ENCODE measurements at regions not wholly inside any gene's neighbourhood (a gene's known extent, or its start where the extent isn't known, plus 50 kb on each side); places are given as distances from the start of the nearest gene placed in this dataset.
"Not testable (repeated sequence)": the region's sequence is repeated elsewhere in the genome, so short reads cannot be mapped to it uniquely, and the experiment has no call there.

DNA sequence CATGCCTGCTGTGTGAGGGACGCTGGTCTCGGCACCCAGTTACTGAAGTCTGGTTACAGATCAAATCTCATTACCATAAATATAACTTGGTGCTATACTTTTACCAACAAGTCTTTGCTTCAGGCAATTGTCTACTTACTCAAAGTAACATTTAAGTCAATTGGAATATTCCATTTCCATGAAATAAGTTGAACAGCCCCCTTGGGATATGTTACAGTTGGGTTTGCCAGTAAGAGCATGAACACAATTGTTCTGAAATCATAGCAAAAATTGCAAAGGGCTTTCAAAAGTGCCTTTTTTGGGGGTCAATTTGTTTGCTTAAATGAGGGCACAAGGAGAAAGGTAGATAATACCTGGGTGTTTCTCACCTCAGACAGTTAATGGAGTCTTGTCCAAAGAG lies 170.9 kb upstream of the EXOC2 start:
- peaks cover 12% of the 10 kb centered on the region for H3K27me3 ChIP-seq (replicated peaks; ENCODE audit: control insufficient read depth, insufficient read depth, low read length, poor library complexity, severe bottlenecking)
- no peak overlapping the region for H3K4me3 ChIP-seq (ENCODE audit: insufficient read depth, low read depth, low read length, poor library complexity, severe bottlenecking)
- DNase-seq: no peak

DNA sequence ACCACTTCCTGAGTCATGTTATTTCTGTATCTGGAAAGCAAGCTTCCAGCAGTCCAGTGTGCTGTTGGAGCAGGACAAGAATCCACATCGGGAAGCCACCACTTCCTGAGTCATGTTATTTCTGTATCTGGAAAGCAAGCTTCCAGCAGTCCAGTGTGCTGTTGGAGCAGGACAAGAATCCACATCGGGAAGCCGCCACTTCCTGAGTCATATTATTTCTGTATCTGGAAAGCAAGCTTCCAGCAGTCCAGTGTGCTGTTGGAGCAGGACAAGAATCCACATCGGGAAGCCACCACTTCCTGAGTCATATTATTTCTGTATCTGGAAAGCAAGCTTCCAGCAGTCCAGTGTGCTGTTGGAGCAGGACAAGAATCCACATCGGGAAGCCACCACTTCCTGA lies 170.2 kb upstream of the EXOC2 start:
- H3K9me3 ChIP-seq (ENCODE audit: control insufficient read depth, low read length); H3K27ac ChIP-seq (ENCODE audit: insufficient read depth, low read length, poor library complexity, severe bottlenecking); H3K4me3 ChIP-seq (ENCODE audit: insufficient read depth, low read depth, low read length, poor library complexity, severe bottlenecking); H3K36me3 ChIP-seq (ENCODE audit: control insufficient read depth, insufficient read depth, low read length); H3K4me1 ChIP-seq (ENCODE audit: control insufficient read depth, insufficient read depth, low read length, poor library complexity, severe bottlenecking); DNase-seq: not testable (repeated sequence)
- peaks cover 12% of the 10 kb centered on the region for H3K27me3 ChIP-seq (replicated peaks; ENCODE audit: control insufficient read depth, insufficient read depth, low read length, poor library complexity, severe bottlenecking)

More for the DNA sequence above, 170.9 kb upstream of the EXOC2 start:
- Histone ChIP-seq H3K36me3 (ENCODE audit: control insufficient read depth, insufficient read depth, low read length) (no peaks in the 10 kb centered on the region), H3K9me3 (ENCODE audit: control insufficient read depth, low read length) (no peaks in the 10 kb centered on the region), H3K27ac (ENCODE audit: insufficient read depth, low read length, poor library complexity, severe bottlenecking) (no peak overlapping the region), H3K4me1 (ENCODE audit: control insufficient read depth, insufficient read depth, low read length, poor library complexity, severe bottlenecking) (no peaks in the 10 kb centered on the region)

DNA sequence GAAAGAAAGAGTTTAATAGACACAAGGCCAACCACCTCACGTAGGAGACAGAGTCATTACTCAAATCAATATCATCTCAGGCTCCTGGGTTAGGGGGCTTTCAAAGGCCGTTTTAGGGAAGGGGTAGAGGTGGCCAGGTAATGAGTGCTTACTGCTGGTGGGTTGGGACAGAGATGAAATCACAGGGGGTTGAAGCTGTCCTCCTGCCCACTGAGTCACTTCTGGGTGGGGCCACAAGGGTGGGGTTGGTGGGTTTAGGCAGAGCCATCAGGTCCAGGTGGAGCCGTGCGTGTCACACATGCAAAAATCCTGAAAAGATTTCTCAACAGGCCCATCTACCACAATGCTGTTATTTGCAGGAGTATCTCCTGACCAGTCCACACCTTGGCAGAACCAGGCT lies 167.0 kb upstream of the EXOC2 start:
- Histone ChIP-seq H3K27me3 (replicated peaks; ENCODE audit: control insufficient read depth, insufficient read depth, low read length, poor library complexity, severe bottlenecking) (peaks cover 8% of the 10 kb centered on the region), H3K9me3 (ENCODE audit: control insufficient read depth, low read length) (no peaks in the 10 kb centered on the region), H3K36me3 (ENCODE audit: control insufficient read depth, insufficient read depth, low read length) (no peaks in the 10 kb centered on the region), H3K27ac (ENCODE audit: insufficient read depth, low read length, poor library complexity, severe bottlenecking) (no peak overlapping the region), H3K4me3 (ENCODE audit: insufficient read depth, low read depth, low read length, poor library complexity, severe bottlenecking) (no peak overlapping the region), H3K4me1 (ENCODE audit: control insufficient read depth, insufficient read depth, low read length, poor library complexity, severe bottlenecking) (no peaks in the 10 kb centered on the region)
- no peak for DNase-seq

DNA sequence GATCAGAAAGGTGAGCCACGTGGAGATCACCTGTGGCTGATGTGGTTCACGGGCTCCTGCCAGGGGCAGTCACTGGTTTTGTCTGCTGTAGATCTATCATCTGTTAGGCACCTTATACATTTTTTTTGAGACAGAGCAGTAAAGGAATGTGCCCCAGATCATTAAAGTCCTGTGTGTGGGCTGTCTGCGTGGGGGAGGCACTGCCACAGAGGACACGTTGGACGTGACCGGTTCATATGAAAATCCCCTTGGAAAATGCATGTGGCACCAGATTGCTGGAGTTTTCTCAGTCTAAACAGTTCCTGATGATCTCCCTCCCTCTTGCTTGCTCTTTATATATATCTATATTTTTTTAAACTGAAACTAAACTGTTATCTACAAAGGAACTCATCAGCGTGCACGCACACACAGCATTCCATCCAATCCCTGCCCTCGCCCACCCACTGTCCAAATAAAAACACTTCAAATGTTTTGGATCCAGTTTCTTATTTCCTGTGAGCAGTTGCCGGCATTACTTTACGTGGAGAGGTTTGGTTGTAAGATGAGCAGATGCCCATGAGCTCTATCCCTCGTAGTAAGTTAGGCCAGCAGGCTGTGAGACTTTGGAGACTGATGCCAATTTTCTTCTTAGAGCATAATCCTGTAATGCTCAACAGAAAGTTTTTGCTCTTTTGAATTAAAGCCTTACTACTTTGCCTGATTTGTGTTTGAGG lies 161.6 kb upstream of the EXOC2 start:
- no peaks in the 10 kb centered on the region for H3K36me3 ChIP-seq (ENCODE audit: control insufficient read depth, insufficient read depth, low read length)
- no peak overlapping the region for H3K4me3 ChIP-seq (ENCODE audit: insufficient read depth, low read depth, low read length, poor library complexity, severe bottlenecking)
- no peak overlapping the region for H3K27ac ChIP-seq (ENCODE audit: insufficient read depth, low read length, poor library complexity, severe bottlenecking)
- no peaks in the 10 kb centered on the region for H3K27me3 ChIP-seq (replicated peaks; ENCODE audit: control insufficient read depth, insufficient read depth, low read length, poor library complexity, severe bottlenecking)
- no peaks in the 10 kb centered on the region for H3K9me3 ChIP-seq (ENCODE audit: control insufficient read depth, low read length)
- H3K4me1 ChIP-seq (ENCODE audit: control insufficient read depth, insufficient read depth, low read length, poor library complexity, severe bottlenecking): no peaks in the 10 kb centered on the region
- DNase-seq: no peak

DNA sequence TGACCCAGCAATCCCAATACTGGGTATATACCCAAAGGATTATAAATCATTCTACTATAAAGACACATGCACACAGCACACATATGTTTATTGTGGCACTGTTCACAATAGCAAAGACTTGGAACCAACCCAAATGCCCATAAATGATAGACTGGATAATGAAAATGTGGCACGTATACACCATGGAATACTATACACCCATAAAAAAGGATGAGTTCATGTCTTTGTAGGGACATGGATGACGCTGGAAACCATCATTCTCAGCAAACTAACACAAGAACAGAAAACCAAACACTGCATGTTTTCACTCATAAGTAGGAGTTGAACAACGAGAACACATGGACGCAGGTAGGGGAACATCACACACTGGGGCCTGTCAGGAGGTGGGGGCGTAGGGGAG lies 159.3 kb upstream of the EXOC2 start:
- H3K4me1 ChIP-seq (ENCODE audit: control insufficient read depth, insufficient read depth, low read length, poor library complexity, severe bottlenecking); H3K27ac ChIP-seq (ENCODE audit: insufficient read depth, low read length, poor library complexity, severe bottlenecking); DNase-seq; H3K4me3 ChIP-seq (ENCODE audit: insufficient read depth, low read depth, low read length, poor library complexity, severe bottlenecking); H3K27me3 ChIP-seq (replicated peaks; ENCODE audit: control insufficient read depth, insufficient read depth, low read length, poor library complexity, severe bottlenecking); H3K9me3 ChIP-seq (ENCODE audit: control insufficient read depth, low read length); H3K36me3 ChIP-seq (ENCODE audit: control insufficient read depth, insufficient read depth, low read length): not testable (repeated sequence)

DNA sequence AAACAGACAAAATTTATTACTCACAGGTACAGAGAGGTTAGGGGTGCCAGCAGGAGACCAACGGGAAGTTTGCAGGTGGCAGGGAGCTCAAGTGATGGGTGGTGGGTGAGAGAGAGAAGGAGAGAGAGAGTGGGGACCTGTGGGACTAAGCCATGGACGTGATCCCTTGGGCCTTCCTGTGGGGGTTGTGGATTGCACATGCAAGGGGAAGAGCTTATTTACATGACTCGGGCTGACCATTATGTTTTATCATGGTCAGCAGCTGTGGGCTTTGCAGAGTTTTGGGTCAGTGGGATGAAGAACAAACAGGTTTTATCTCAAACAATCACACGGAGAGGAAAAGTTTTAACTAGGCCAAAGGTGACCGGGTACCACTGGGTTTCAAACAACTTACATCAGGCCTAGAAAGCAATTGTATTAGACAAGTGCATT lies 156.2 kb upstream of the EXOC2 start:
- no peaks in the 10 kb centered on the region for H3K4me1 ChIP-seq (ENCODE audit: control insufficient read depth, insufficient read depth, low read length, poor library complexity, severe bottlenecking)
- H3K27me3 ChIP-seq (replicated peaks; ENCODE audit: control insufficient read depth, insufficient read depth, low read length, poor library complexity, severe bottlenecking): no peaks in the 10 kb centered on the region
- no peaks in the 10 kb centered on the region for H3K36me3 ChIP-seq (ENCODE audit: control insufficient read depth, insufficient read depth, low read length)
- H3K27ac ChIP-seq (ENCODE audit: insufficient read depth, low read length, poor library complexity, severe bottlenecking): no peak overlapping the region
- no peak overlapping the region for H3K4me3 ChIP-seq (ENCODE audit: insufficient read depth, low read depth, low read length, poor library complexity, severe bottlenecking)
- no peaks in the 10 kb centered on the region for H3K9me3 ChIP-seq (ENCODE audit: control insufficient read depth, low read length)
- DNase-seq: no peak

DNA sequence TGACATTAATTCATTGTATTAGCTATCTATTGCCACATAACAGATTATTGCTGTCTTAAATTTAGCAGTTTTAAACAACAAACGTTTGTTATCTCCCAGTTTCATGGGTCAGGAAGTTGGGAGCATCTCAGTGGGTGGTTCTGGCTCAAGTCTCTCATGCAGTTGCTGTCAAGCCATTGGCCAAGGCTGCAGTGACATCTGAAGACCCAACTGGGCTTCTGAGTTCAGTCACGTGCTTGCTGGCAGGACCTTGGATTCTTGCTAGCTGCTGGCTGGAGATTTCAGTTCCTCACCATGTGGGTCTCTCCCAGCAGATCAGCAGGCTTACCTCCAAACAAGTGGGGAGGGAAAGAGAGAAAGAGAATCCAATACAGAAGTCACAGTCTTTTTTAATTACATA lies 152.6 kb upstream of the EXOC2 start:
- Histone ChIP-seq H3K4me1 (ENCODE audit: control insufficient read depth, insufficient read depth, low read length, poor library complexity, severe bottlenecking) (no peaks in the 10 kb centered on the region), H3K9me3 (ENCODE audit: control insufficient read depth, low read length) (no peaks in the 10 kb centered on the region), H3K27ac (ENCODE audit: insufficient read depth, low read length, poor library complexity, severe bottlenecking) (no peak overlapping the region), H3K27me3 (replicated peaks; ENCODE audit: control insufficient read depth, insufficient read depth, low read length, poor library complexity, severe bottlenecking) (no peaks in the 10 kb centered on the region), H3K4me3 (ENCODE audit: insufficient read depth, low read depth, low read length, poor library complexity, severe bottlenecking) (no peak overlapping the region), H3K36me3 (ENCODE audit: control insufficient read depth, insufficient read depth, low read length) (no peaks in the 10 kb centered on the region)
- DNase-seq: no peak

DNA sequence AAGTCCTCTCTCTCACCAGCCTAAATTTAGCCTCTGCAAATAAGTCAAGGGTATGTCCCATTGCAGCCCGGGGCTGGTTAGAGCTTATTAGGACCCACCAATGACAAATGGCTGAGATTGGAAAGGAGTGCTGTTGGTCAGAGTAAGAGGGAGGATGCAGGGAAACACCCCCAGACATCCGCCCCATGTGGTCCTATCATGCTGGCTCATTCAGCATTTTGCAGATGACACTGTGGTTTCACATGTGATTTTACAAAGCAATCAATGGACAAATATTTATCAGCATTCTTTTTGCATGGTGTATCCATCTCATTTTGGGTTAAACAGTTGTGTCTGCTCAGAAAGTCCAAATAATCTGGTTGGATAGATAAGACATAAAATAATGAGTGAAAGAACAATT lies 152.2 kb upstream of the EXOC2 start:
- no peaks in the 10 kb centered on the region for H3K27me3 ChIP-seq (replicated peaks; ENCODE audit: control insufficient read depth, insufficient read depth, low read length, poor library complexity, severe bottlenecking)
- no peaks in the 10 kb centered on the region for H3K36me3 ChIP-seq (ENCODE audit: control insufficient read depth, insufficient read depth, low read length)
- no peaks in the 10 kb centered on the region for H3K4me1 ChIP-seq (ENCODE audit: control insufficient read depth, insufficient read depth, low read length, poor library complexity, severe bottlenecking)
- no peak for DNase-seq
- no peak overlapping the region for H3K27ac ChIP-seq (ENCODE audit: insufficient read depth, low read length, poor library complexity, severe bottlenecking)
- H3K4me3 ChIP-seq (ENCODE audit: insufficient read depth, low read depth, low read length, poor library complexity, severe bottlenecking): no peak overlapping the region
- H3K9me3 ChIP-seq (ENCODE audit: control insufficient read depth, low read length): no peaks in the 10 kb centered on the region

DNA sequence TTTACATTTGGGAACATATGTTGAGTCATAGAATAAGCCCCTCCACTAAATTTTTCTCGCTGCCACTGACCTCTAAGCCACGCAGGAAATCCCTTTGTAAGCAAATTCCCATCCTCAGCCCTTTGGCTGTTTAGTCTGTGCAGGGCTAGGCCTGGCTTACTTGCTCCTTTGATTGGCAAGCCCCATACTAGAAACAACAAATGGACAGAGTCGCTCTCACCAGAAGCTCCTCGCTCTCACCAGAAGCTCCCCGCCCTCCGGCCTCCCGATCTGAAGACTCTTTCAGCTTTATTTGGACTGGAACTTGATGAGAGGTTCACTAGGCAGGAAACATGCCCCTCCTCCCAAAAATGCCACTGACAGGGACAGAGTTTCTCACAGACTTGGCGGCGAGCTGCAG lies 149.2 kb upstream of the EXOC2 start:
- Histone ChIP-seq H3K9me3 (ENCODE audit: control insufficient read depth, low read length) (no peaks in the 10 kb centered on the region), H3K27me3 (replicated peaks; ENCODE audit: control insufficient read depth, insufficient read depth, low read length, poor library complexity, severe bottlenecking) (no peaks in the 10 kb centered on the region), H3K36me3 (ENCODE audit: control insufficient read depth, insufficient read depth, low read length) (no peaks in the 10 kb centered on the region), H3K27ac (ENCODE audit: insufficient read depth, low read length, poor library complexity, severe bottlenecking) (no peak overlapping the region), H3K4me1 (ENCODE audit: control insufficient read depth, insufficient read depth, low read length, poor library complexity, severe bottlenecking) (no peaks in the 10 kb centered on the region), H3K4me3 (ENCODE audit: insufficient read depth, low read depth, low read length, poor library complexity, severe bottlenecking) (no peak overlapping the region)
- no peak for DNase-seq

DNA sequence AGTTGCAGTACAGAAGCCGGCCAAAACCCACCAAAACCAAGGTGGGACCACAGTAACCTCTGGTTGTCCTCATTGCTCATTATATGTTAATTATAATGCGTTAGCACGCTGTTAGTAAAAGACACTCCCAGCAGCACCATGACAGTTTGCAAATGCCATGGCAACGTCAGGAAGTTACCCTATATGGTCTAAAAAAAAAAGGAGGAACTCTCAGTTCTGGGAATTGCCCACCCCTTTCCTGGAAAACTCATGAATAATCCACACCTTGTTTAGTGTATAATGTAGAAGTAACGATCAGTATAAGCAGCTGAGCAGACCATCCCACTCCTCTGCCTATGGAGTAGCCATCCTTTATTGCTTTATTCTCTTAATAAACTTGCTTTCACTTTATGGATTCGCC lies 148.6 kb upstream of the EXOC2 start:
- H3K4me1 ChIP-seq (ENCODE audit: control insufficient read depth, insufficient read depth, low read length, poor library complexity, severe bottlenecking): no peaks in the 10 kb centered on the region

More for the DNA sequence above, 148.6 kb upstream of the EXOC2 start:
- Histone ChIP-seq H3K36me3 (ENCODE audit: control insufficient read depth, insufficient read depth, low read length) (no peaks in the 10 kb centered on the region), H3K27ac (ENCODE audit: insufficient read depth, low read length, poor library complexity, severe bottlenecking) (no peak overlapping the region), H3K4me3 (ENCODE audit: insufficient read depth, low read depth, low read length, poor library complexity, severe bottlenecking) (no peak overlapping the region), H3K27me3 (replicated peaks; ENCODE audit: control insufficient read depth, insufficient read depth, low read length, poor library complexity, severe bottlenecking) (no peaks in the 10 kb centered on the region), H3K9me3 (ENCODE audit: control insufficient read depth, low read length) (no peaks in the 10 kb centered on the region)
- no peak for DNase-seq

Measured in effector memory CD4-positive, alpha-beta T cell (primary cell).